ENCODE measurements at regions not wholly inside any gene's neighbourhood (a gene's known extent, or its start where the extent isn't known, plus 50 kb on each side); places are given as distances from the start of the nearest gene placed in this dataset.

- TF ChIP-seq POLR2A (IDR thresholded peaks at IDR 0.05) (no peak), CTCF (IDR thresholded peaks at IDR 0.05) (no peak)
These were observed 601.9 kb downstream of the SNAPC1 start for GRCh38 chr14:62364161-62364560.

All from heart left ventricle (tissue), 13 donors.